HG03196 (cell line): ENCODE measurements at regions not wholly inside any gene's neighbourhood (a gene's known extent, or its start where the extent isn't known, plus 50 kb on each side); places are given as distances from the start of the nearest gene placed in this dataset.

Source experiments
- ATAC-seq: cut with Tn5 transposase; IDR thresholded peaks from one replicate; pipeline ENCODE4 v1.9.1; 2021; ENCODE audit not compliant: unreplicated experiment

- no peak for ATAC-seq
Measured at GRCh38 chr13:21998279-21998990, 327.6 kb downstream of the FGF9 start.

GRCh38 chr13:21999666-22000065 is 328.8 kb downstream of the FGF9 start:
- ATAC-seq, result no peak

GRCh38 chr13:22000191-22000590 is 329.3 kb downstream of the FGF9 start:
- ATAC-seq, result no peak

GRCh38 chr13:22001336-22001735 is 330.5 kb downstream of the FGF9 start:
- ATAC-seq, result no peak

GRCh38 chr13:22002893-22003292 is 332.0 kb downstream of the FGF9 start:
- no peak for ATAC-seq

- no peak for ATAC-seq
Measured at GRCh38 chr13:22009500-22009899, 338.6 kb downstream of the FGF9 start.

- ATAC-seq, result no peak
Measured at GRCh38 chr13:22009937-22010336, 339.1 kb downstream of the FGF9 start.

DNA sequence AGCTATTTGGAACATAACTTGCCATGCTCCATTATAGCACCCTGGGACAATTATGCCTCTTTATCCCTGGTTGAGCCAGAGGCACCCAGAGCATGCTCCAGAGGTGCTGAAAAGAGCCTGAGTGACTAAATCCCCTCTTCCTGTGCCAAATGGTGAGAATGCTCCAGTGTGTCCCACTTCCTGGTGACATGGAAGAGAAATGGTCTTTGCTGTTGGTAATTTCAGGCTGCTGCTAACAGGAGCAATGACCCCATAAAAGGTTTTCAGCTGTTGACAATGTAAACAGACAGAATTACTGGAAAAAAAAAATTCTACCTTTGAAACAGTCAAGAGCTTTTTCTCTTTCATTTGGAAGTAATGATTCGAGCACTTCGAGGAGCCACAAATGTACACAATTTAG is 341.8 kb downstream of the FGF9 start:
- ATAC-seq, result no peak

GRCh38 chr13:22014469-22014868 is 343.6 kb downstream of the FGF9 start:
- ATAC-seq, result no peak

DNA sequence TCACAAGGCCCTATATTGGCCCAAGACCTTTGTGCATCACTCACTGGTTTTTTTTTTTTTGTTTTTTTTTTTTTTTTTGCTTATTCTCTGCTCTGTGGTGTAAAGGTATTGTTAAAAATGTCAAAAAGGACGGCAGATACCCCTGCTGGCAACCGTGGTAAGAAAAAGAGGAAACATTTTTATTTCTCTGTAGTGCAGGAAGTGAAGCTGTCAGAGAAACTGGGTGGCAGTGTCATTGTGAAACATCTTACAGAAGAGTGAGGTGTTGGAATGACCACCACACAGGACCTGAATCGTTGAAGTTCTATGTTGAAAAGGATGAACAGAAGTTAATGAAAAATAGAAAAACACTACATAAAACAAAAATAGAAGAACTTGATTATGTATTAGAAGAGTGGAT is 346.4 kb downstream of the FGF9 start:
- peak; percentile 97 for ATAC-seq

DNA sequence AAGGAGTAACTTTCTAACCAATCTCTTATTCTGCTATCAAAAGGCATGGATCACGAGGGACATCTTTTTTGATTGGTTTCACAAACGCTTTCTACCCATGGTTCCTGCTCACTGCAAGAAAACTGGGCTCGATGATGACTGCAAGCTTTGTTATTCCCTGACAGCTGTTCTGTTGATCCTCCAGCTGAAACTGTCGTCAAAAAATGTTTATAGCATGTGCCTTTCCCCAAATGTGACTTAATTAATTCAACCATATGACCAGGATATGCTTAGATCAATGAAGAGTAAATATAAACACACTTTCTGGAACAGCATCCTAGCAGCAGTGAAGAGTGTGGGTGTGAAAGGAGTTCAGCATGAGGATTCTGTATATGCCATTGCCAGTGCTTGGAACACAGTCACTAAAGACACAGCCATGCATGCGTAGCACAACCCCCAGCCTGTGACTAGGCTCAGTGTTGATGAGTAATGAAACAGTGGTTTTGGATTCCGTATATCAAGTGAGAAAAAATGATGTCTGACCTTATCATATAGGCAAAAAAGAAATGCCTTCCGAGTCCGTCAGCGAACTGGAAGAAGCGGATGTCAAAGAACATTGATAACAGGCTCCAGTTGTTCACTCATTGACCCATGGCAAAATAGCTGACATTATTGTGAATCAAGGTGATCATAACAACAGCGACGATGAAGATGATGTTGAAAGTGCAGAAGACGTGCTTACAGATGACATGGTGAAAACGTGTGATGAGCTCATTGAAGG is 347.4 kb downstream of the FGF9 start:
- ATAC-seq, result peak; percentile 25

DNA sequence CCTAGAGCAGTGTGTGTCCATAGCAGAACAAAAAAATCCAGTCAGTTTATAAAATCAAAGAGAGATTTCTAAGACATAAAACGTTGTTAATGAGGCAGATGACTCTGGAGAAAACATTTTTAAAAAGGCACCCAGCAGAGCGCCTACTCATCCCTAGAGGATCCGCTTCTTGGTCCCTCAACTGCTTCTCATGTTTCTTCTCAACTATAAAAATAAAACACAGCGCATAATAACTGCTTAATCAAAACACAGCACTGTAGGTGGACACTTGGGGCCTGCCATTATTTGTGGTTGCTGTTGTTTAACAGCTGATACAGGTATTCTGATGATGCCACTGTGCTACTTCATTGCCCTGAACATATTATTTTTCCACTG is 347.9 kb downstream of the FGF9 start:
- no peak for ATAC-seq

DNA sequence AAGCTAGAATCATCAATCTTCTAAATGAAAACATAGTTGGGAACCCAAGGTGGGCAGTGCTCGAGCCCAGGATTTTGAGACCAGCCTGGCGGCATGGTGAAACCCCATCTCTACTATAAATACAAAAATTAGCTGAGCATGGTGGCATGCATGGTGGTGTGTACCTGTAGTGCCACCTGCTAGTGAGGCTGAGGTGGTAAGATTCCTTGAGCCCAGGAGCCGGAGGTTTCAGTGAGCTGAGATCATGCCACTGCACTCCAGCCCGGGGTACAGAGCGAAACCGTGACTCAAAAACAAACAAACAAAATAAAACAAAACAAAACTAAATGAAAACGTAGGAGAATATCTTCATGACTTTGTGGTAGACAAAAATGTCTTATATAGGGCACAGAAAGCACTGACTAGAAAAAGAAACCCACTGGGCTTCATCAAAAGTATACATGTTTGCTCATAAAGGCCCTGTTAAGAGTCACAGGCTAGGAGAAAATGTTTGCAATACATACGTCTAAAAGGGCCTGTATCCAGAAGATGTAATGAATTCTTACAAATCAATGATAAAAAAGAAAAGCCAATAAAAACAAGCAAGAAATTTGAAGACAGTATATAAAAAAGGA is 353.6 kb downstream of the FGF9 start:
- no peak for ATAC-seq

- no peak for ATAC-seq
Measured at GRCh38 chr13:22027566-22027965, 356.7 kb downstream of the FGF9 start.

GRCh38 chr13:22028831-22029230 is 358.0 kb downstream of the FGF9 start:
- ATAC-seq, result no peak

- no peak for ATAC-seq
Measured at GRCh38 chr13:22030321-22030720, 359.4 kb downstream of the FGF9 start.

DNA sequence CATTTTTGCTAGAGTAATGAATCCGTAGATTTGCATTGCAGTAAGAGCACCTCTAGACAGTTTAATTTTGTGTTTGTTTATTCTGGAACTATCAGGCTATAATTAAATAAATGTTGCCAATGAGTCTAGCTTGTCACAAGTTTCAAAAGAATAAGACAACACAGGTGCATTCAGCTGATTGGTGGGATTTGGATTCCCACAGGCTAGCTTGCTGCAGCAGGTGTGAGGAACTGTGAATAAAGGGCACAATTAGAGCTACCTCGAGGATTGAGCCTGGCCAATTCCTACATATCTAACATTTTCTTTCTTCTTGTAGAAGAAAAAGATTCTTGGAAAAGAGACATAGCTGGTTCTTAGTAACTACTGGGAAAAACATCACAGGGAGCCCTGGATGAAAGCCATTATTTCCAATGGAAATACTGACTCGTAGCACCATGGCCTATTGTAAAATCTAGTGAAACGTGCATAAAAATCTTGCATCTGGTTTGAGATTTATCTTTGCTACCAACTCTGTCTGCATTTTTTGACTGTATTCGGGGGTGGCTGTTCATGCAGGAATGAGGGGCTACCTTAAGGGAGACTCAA is 360.9 kb downstream of the FGF9 start:
- no peak for ATAC-seq

- no peak for ATAC-seq
Measured at GRCh38 chr13:22032905-22033304, 362.0 kb downstream of the FGF9 start.

DNA sequence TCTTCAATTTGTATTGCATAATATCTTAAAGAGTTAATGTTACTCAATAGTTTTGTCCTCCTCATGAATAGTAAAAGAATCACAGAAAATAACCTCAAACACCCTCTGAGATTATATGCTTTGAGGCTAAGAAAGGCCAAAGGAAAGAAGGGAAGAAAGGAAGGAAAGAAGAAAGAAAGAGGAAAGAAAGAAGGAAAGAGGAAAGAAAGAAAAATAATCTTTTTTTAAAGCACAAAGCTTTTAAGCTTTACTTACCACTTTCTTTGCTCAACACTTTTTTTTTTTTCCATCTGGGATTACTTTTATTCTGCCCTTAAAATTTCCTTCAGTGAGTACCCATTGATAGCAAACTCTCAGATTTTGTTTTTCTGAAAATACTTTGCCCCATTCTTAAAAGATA is 369.1 kb downstream of the FGF9 start:
- ATAC-seq, result no peak

DNA sequence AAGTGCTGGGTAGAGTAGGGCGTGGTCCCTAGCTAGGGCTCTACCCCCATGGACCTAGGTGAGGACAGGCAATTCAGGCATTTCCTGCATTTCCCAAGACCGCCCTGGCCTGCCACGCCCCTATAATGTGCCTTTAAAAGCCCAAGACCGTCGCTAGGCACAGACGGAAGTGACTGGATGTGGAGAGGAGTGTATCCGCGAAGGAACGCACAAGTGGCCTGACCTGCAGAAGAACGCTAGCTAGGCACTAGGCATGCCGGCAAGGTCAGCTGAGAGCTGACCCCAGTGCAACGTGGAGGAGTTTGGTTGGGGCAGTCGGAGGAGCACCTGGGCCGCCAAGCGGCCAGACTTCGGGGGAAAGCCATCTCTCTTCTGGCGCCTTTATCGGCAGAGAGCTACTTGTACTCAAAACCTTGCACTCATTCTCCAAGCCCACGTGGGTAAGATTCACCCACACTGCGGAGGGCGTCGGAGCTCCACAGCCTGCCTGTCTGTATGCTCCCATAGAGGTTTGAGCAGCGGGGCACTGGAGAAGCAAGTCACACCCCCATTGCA is 370.0 kb downstream of the FGF9 start:
- no peak for ATAC-seq

DNA sequence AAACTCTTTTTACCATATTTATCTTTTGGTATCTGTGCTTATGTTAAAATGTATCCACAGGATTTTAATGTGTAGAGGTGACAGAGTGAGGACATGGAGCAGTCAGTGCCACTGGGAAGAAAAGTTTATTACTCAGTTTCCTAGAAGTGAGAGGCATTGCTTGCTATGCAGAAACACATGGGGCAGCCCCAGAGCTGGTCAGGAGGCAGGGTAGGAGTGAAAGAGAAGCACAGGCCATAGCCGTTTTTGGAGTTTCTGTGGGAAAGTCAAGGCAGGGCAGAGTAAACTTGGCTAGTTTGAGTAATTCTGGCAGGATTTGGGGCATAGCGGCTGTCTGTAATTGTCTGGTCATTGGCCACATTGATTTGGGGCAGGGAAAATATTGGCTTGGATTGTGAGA is 370.9 kb downstream of the FGF9 start:
- ATAC-seq, result no peak
